ENCODE measurements at regions not wholly inside any gene's neighbourhood (a gene's known extent, or its start where the extent isn't known, plus 50 kb on each side); places are given as distances from the start of the nearest gene placed in this dataset.

DNA sequence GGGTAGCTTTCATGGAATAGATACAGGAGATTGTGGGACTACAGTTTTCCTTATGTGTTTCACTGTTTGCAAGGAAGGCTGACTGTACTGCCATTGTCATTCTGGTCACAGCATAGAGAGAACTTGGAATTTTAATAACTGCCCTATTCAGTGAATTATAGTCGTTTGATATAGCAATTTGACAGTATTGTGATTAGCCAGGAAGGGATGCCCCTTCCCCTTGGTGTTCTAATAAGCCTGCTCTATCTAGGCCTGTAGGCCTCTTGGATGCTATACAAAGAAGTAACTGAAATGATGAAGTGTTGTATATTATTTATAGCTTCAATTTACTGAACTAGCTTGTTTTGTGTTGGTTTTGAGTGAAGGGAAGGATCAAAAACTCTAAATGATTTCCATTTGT lies 528.6 kb upstream of the CDH2 start:
- 0% methylated on average over 1 of the region's 1 CpG for WGBS (ENCODE audit: low lambda C conversion rate)
- BruUV-seq (replicated peaks) = no TSS peak
- no peaks in the 10 kb centered on the region for H3K9me3 ChIP-seq (ENCODE audit: low read length)
- H3K27ac ChIP-seq (ENCODE audit: extremely low read length, insufficient read depth, low read length) = no peak overlapping the region
- in situ Hi-C loops (cut with HindIII; ENCODE audit: extremely low pct_ligation_motif_present, low pct_unique_long_range_greater_than_20kb) (no loop called here), intact Hi-C loops (cut with micrococcal nuclease; ENCODE audit: unreplicated experiment) (no loop called here)
- H3K79me2 ChIP-seq (ENCODE audit: insufficient read depth, low read length) = no peaks in the 10 kb centered on the region
- POLR2A ChIA-PET = no interaction called here
- H3K27me3 ChIP-seq (ENCODE audit: control insufficient read depth in 1 of 2, insufficient read depth in 2 of 2, low read length in 2 of 2) = no peaks in the 10 kb centered on the region
- H3K9ac ChIP-seq (ENCODE audit: insufficient read depth, low read depth, low read length) = no peak overlapping the region
- no peak overlapping the region for H3K4me3 ChIP-seq (replicated peaks in 1 of 3; ENCODE audit: insufficient read depth in 1 of 3, low read depth in 2 of 3, low read length in 3 of 3)
- no peak overlapping the region for H3K4me2 ChIP-seq (ENCODE audit: low read depth, low read length)
- no peaks in the 10 kb centered on the region for H3K4me1 ChIP-seq (ENCODE audit: insufficient read depth, low read length)
- FAIRE-seq = no peak
- H3K36me3 ChIP-seq (replicated peaks in 1 of 2; ENCODE audit: control insufficient read depth in 1 of 2, insufficient read depth in 2 of 2, low read length in 2 of 2) = no peaks in the 10 kb centered on the region
- H2AFZ ChIP-seq (ENCODE audit: low read length) = no peak overlapping the region
- TF ChIP-seq, protein P1, sequence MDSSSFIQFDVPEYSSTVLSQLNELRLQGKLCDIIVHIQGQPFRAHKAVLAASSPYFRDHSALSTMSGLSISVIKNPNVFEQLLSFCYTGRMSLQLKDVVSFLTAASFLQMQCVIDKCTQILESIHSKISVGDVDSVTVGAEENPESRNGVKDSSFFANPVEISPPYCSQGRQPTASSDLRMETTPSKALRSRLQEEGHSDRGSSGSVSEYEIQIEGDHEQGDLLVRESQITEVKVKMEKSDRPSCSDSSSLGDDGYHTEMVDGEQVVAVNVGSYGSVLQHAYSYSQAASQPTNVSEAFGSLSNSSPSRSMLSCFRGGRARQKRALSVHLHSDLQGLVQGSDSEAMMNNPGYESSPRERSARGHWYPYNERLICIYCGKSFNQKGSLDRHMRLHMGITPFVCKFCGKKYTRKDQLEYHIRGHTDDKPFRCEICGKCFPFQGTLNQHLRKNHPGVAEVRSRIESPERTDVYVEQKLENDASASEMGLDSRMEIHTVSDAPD (CRISPR knock-in tag; IDR thresholded peaks at IDR 0.05) = no peak
- TF ChIP-seq ZNF496 (CRISPR knock-in tag; IDR thresholded peaks at IDR 0.05; ENCODE audit: insufficient replicate concordance) = no peak
- TF ChIP-seq SRY (CRISPR knock-in tag; IDR thresholded peaks at IDR 0.05) = no peak
- TF ChIP-seq KLF11 (CRISPR knock-in tag; IDR thresholded peaks at IDR 0.05) = no peak
- TF ChIP-seq ZNF225 (CRISPR knock-in tag; IDR thresholded peaks at IDR 0.05) = no peak
- TF ChIP-seq SRSF9 (IDR thresholded peaks at IDR 0.05; ENCODE audit: borderline replicate concordance, insufficient read depth, low read depth, low read length, poor library complexity, severe bottlenecking) = no peak
- TF ChIP-seq ZFY (CRISPR knock-in tag; IDR thresholded peaks at IDR 0.05) = no peak
- no peak for TF ChIP-seq KDM5B (CRISPR knock-in tag; IDR thresholded peaks at IDR 0.05; ENCODE audit: borderline replicate concordance)
- no peak for TF ChIP-seq ZNF350 (CRISPR knock-in tag; IDR thresholded peaks at IDR 0.05; ENCODE audit: borderline replicate concordance, low read depth)
- TF ChIP-seq PHF21A (CRISPR knock-in tag; IDR thresholded peaks at IDR 0.05) = no peak
- TF ChIP-seq, protein P2, sequence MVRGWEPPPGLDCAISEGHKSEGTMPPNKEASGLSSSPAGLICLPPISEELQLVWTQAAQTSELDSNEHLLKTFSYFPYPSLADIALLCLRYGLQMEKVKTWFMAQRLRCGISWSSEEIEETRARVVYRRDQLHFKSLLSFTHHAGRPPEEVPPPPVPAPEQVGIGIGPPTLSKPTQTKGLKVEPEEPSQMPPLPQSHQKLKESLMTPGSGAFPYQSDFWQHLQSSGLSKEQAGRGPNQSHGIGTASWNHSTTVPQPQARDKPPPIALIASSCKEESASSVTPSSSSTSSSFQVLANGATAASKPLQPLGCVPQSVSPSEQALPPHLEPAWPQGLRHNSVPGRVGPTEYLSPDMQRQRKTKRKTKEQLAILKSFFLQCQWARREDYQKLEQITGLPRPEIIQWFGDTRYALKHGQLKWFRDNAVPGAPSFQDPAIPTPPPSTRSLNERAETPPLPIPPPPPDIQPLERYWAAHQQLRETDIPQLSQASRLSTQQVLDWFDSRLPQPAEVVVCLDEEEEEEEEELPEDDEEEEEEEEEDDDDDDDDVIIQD (CRISPR knock-in tag; IDR thresholded peaks at IDR 0.05; ENCODE audit: low read depth) = no peak
- TF ChIP-seq FOXP1 (IDR thresholded peaks at IDR 0.05) = no peak
- TF ChIP-seq FOXP1 (CRISPR knock-in tag; IDR thresholded peaks at IDR 0.05) = no peak
- no peak for ATAC-seq
- H4K20me1 ChIP-seq (ENCODE audit: insufficient read depth, low read length) = no peaks in the 10 kb centered on the region
- CTCF ChIA-PET (ENCODE audit: low intra/inter-chr PET ratio, low total read pairs) = no interaction called here
- no peak for DNase-seq (ENCODE audit: low spot score)
